K562 (cell line): ENCODE measurements at regions not wholly inside any gene's neighbourhood (a gene's known extent, or its start where the extent isn't known, plus 50 kb on each side); places are given as distances from the start of the nearest gene placed in this dataset.

Experiments
- ATAC-seq: fragments of 200-7000 bp; cut with Tn5 transposase; 3 replicates; pipeline ENCODE4 v1.9.1; 2020; ENCODE audit warnings: moderate library complexity
- BruUV-seq: library from RNA; stranded (reverse); fragments of 400-500 nt; replicated peaks from 2 replicates; lab custom pipeline; 2021; lab: Mats Ljungman, UMichigan
- CTCF ChIA-PET: fragments of 300-600 bp; formaldehyde crosslinking; extraction: SDS; loops from one replicate; lab custom pipeline; 2021; ENCODE audit warnings: low intra/inter-chr PET ratio; lab: Yijun Ruan, JAX
- POLR2A ChIA-PET: fragments of 300-600, 350-650 bp; sonication (Branson Sonifier 250); formaldehyde crosslinking; extraction: SDS; loops from one replicate; lab custom pipeline; 2021; ENCODE audit warnings: antibody characterized with exemption, inconsistent platforms; lab: Yijun Ruan, JAX
- DNase-seq, 4 experiments: peaks; one replicate each; pipeline versions ENCODE4 v3.0.0 to v3.0.0-alpha.2; 2011 to 2018; ENCODE audit warnings: low spot score in 3 of 4, mixed read lengths in 3 of 4; ENCODE audit errors: extremely low read depth in 1 of 4
- FAIRE-seq: peaks from 2 replicates; lab custom pipeline; 2011; peaks lifted over from hg19 to GRCh38; lab: Jason Lieb, UNC
- H2AFZ ChIP-seq: 2 replicates; pipeline ENCODE4 v1.6.0; 2011; ENCODE audit warnings: low read depth, low read length, control low read depth, inconsistent platforms
- H3K27ac ChIP-seq: fragments of 200-600 bp; 3 replicates; pipeline ENCODE4 v1.8.0; 2011; ENCODE audit warnings: low read depth, mild to moderate bottlenecking, control low read depth, inconsistent platforms, low read length, moderate library complexity, mixed read lengths; ENCODE audit errors: extremely low read depth
- H3K27me3 ChIP-seq, 2 experiments: fragments of 300-600 bp in 1 of 2; 2 replicates in 1 of 2; 3 replicates in 1 of 2; pipeline versions ENCODE4 v1.6.0 to v1.8.0; 2011; ENCODE audit warnings: inconsistent platforms in 2 of 2, low read length in 2 of 2, mild to moderate bottlenecking in 1 of 2, mixed read lengths in 1 of 2, moderate library complexity in 1 of 2; ENCODE audit not compliant: control insufficient read depth in 2 of 2, insufficient read depth in 2 of 2
- H3K36me3 ChIP-seq: fragments of 300-600 bp; 3 replicates; pipeline ENCODE4 v1.8.0; 2011; ENCODE audit warnings: mild to moderate bottlenecking, low read length, inconsistent platforms; ENCODE audit not compliant: control insufficient read depth, insufficient read depth
- H3K4me1 ChIP-seq, 2 experiments: fragments of 200-600 bp in 1 of 2; replicated peaks in 1 of 2; 2 replicates in 1 of 2; 3 replicates in 1 of 2; pipeline versions ENCODE4 v1.5.1 to v1.8.0; 2011; ENCODE audit warnings: inconsistent platforms in 2 of 2, low read length in 2 of 2, mild to moderate bottlenecking in 1 of 2, mixed read lengths in 1 of 2, moderate library complexity in 1 of 2; ENCODE audit not compliant: control insufficient read depth in 2 of 2, insufficient read depth in 2 of 2
- H3K4me2 ChIP-seq: 2 replicates; pipeline ENCODE4 v1.6.1; 2011; ENCODE audit warnings: low read length, control low read depth, inconsistent platforms, mixed read lengths; ENCODE audit not compliant: insufficient read depth
- H3K4me3 ChIP-seq: fragments of 200-600 bp; sonication (generic), shearing (Covaris generic); 2 replicates; pipeline ENCODE4 v1.5.1; 2016; ENCODE audit warnings: control low read depth, inconsistent platforms
- H3K79me2 ChIP-seq: fragments of 200-600 bp; 3 replicates; pipeline ENCODE4 v1.8.0; 2011; ENCODE audit warnings: low read length, inconsistent platforms; ENCODE audit not compliant: control insufficient read depth, insufficient read depth
- H3K9ac ChIP-seq, 2 experiments: 2 replicates each; pipeline versions ENCODE4 v1.6.0 to v1.6.1; 2011; ENCODE audit warnings: low read depth in 2 of 2, low read length in 2 of 2, control low read depth in 1 of 2, inconsistent platforms in 1 of 2, mild to moderate bottlenecking in 1 of 2, mixed read lengths in 1 of 2; ENCODE audit not compliant: insufficient read depth in 1 of 2
- H3K9me1 ChIP-seq: one replicate; pipeline ENCODE4 v1.6.0; 2011; ENCODE audit warnings: inconsistent platforms, mild to moderate bottlenecking, low read length, moderate library complexity; ENCODE audit not compliant: control insufficient read depth, insufficient read depth
- H3K9me3 ChIP-seq: replicated peaks from 2 replicates; pipeline ENCODE4 v1.5.1; 2011; ENCODE audit warnings: low read depth, low read length, inconsistent platforms; ENCODE audit not compliant: control insufficient read depth, insufficient read depth
- H4K20me1 ChIP-seq: replicated peaks from 2 replicates; pipeline ENCODE4 v1.6.1; 2011; ENCODE audit warnings: low read length, inconsistent platforms, mixed read lengths; ENCODE audit not compliant: control insufficient read depth, insufficient read depth
- ADNP ChIP-seq: fragments of 200-800 bp; sonication (Bioruptor generic); IDR thresholded peaks from 2 replicates; pipeline ENCODE4 v1.6.1; 2016; ENCODE audit warnings: missing genetic modification characterization, missing compliant biosample characterization
- ARNT ChIP-seq, 2 experiments: fragments of 450-650 bp; IDR thresholded peaks; 2 replicates each; pipeline ENCODE4 v1.6.1; 2016; ENCODE audit warnings: mild to moderate bottlenecking in 1 of 2
- BCL6 ChIP-seq: fragments of 250-450 bp; sonication (Bioruptor Pico); IDR thresholded peaks from 2 replicates; pipeline ENCODE4 v1.4.0; 2020
- CAMTA2 ChIP-seq: fragments of 250-450 bp; sonication (Bioruptor Pico); conservative IDR thresholded peaks from 2 replicates; pipeline ENCODE4 v1.5.1; 2022
- CBFB ChIP-seq: sonication (generic); formaldehyde crosslinking; IDR thresholded peaks from 2 replicates; pipeline ENCODE4 v1.4.0; 2020; ENCODE audit warnings: mild to moderate bottlenecking, missing genetic modification reagents
- CTCFL ChIP-seq: IDR thresholded peaks from 2 replicates; pipeline ENCODE4 v1.6.1; 2011; ENCODE audit warnings: borderline replicate concordance, low read depth, mild to moderate bottlenecking, moderate library complexity, low read length; ENCODE audit not compliant: insufficient read depth, poor library complexity, severe bottlenecking
- E2F5 ChIP-seq: sonication (generic); formaldehyde crosslinking; IDR thresholded peaks from 2 replicates; pipeline ENCODE4 v1.8.0; 2022; ENCODE audit warnings: mild to moderate bottlenecking, missing genetic modification reagents
- EGR1 ChIP-seq: fragments of 450-650 bp; conservative IDR thresholded peaks from 2 replicates; pipeline ENCODE4 v1.6.1; 2017; ENCODE audit warnings: mild to moderate bottlenecking
- ETV5 ChIP-seq: sonication (generic); formaldehyde crosslinking; IDR thresholded peaks from 2 replicates; pipeline ENCODE4 v1.4.0; 2020; ENCODE audit warnings: low read depth, mild to moderate bottlenecking, missing genetic modification reagents
- HBP1 ChIP-seq: fragments of 450-650 bp; formaldehyde crosslinking; IDR thresholded peaks from 2 replicates; pipeline ENCODE4 v1.4.0; 2022; ENCODE audit warnings: missing genetic modification characterization
- MED1 ChIP-seq: sonication (generic); formaldehyde crosslinking; IDR thresholded peaks from 2 replicates; pipeline ENCODE4 v1.8.1; 2023; ENCODE audit warnings: missing genetic modification reagents, borderline replicate concordance
- SRSF1 ChIP-seq: fragments of 200-400 bp; formaldehyde crosslinking; IDR thresholded peaks from 2 replicates; pipeline ENCODE4 v1.6.1; 2017; ENCODE audit warnings: mild to moderate bottlenecking, low read depth, low read length, moderate library complexity
- ZBTB2 ChIP-seq: fragments of 450-650 bp; IDR thresholded peaks from 2 replicates; pipeline ENCODE4 v1.6.1; 2016; ENCODE audit warnings: antibody characterized with exemption
- ZFP30 ChIP-seq: fragments of 250-450 bp; sonication (Bioruptor Pico); IDR thresholded peaks from 2 replicates; pipeline ENCODE4 v1.8.0; 2022; ENCODE audit warnings: moderate library complexity, mild to moderate bottlenecking, inconsistent platforms, borderline replicate concordance
- ZNF121 ChIP-seq: sonication (generic); formaldehyde crosslinking; conservative IDR thresholded peaks from 2 replicates; pipeline ENCODE4 v1.8.0; 2022; ENCODE audit warnings: missing genetic modification reagents
- ZNF165 ChIP-seq: fragments of 250-450 bp; sonication (Bioruptor Pico); IDR thresholded peaks from 2 replicates; pipeline ENCODE4 v1.4.0; 2020; ENCODE audit warnings: borderline replicate concordance
- ZNF282 ChIP-seq: sonication (generic); formaldehyde crosslinking; IDR thresholded peaks from 2 replicates; pipeline ENCODE4 v1.8.1; 2023; ENCODE audit warnings: missing genetic modification reagents
- ZNF445 ChIP-seq: fragments of 250-450 bp; sonication (Bioruptor Pico); IDR thresholded peaks from 2 replicates; pipeline ENCODE4 v1.4.0; 2020; ENCODE audit warnings: low read depth, mild to moderate bottlenecking, moderate library complexity
- ZNF717 ChIP-seq: fragments of 250-450 bp; sonication (Bioruptor Pico); IDR thresholded peaks from 2 replicates; pipeline ENCODE4 v1.5.0; 2021
- WGBS: fragments of 100-300 bp; shearing (Covaris generic); methylation state at CpG from one replicate; pipeline ENCODE4 v1.1.6; 2016; ENCODE audit warnings: low coverage, mixed read lengths; ENCODE audit not compliant: insufficient coverage; ENCODE audit errors: missing lambda C conversion rate; 5-methylcytosine and 5-hydroxymethylcytosine counted together
- in situ Hi-C: fragments of 300-500 bp; cut with MboI; formaldehyde crosslinking; loops from 4 replicates; pipeline ENCODE4 v1.15.0; 2018; ENCODE audit warnings: inconsistent platforms, mixed read lengths
- intact Hi-C: fragments of 100-400 bp; cut with micrococcal nuclease; formaldehyde crosslinking; loops from 2 replicates; pipeline ENCODE4 v1.14.2; 2022

- TF ChIP-seq ZBTB2 (no peak), CTCFL (no peak), EGR1 (no peak), ZFP30 (no peak), E2F5 (CRISPR knock-in tag) (no peak), ZNF121 (CRISPR knock-in tag) (no peak), ZNF282 (CRISPR knock-in tag) (no peak)
These were observed 98.2 kb upstream of the NPAS2 start (continued) for GRCh38 chr2:100721693-100722092.

GRCh38 chr2:100722125-100722524, 97.8 kb upstream of the NPAS2 start:
- Histone ChIP-seq H3K4me1 (no peaks in the 10 kb centered on the region), H3K36me3 (no peaks in the 10 kb centered on the region), H3K4me2 (no peak overlapping the region), H3K9me1 (no peaks in the 10 kb centered on the region), H3K27ac (no peak overlapping the region), H3K9ac (no peak overlapping the region), H3K79me2 (no peaks in the 10 kb centered on the region), H3K4me3 (no peak overlapping the region), H3K9me3 (no peaks in the 10 kb centered on the region), H4K20me1 (no peaks in the 10 kb centered on the region), H3K27me3 (peaks cover 2 to 12% of the 10 kb centered on the region in 2 experiments; a peak in 4 of 5 replicates), H2AFZ (no peak overlapping the region)
- intact Hi-C loops (no loop called here), in situ Hi-C loops (no loop called here)
- TF ChIP-seq CAMTA2 (CRISPR knock-in tag) (no peak), SRSF1 (no peak), ZNF717 (CRISPR knock-in tag) (no peak), ETV5 (CRISPR knock-in tag) (no peak), MED1 (CRISPR knock-in tag) (no peak), CBFB (no peak), ADNP (tag) (no peak), BCL6 (CRISPR knock-in tag) (no peak), ARNT (IDR thresholded peaks at IDR 0.05) (no peak), HBP1 (CRISPR knock-in tag) (no peak), ZNF445 (no peak), ZNF165 (CRISPR knock-in tag) (no peak)
- CTCF ChIA-PET = no interaction called here
- FAIRE-seq (no peak), DNase-seq (no peak), ATAC-seq (no peak)
- whole genome bisulfite sequencing = 0% methylated on average over 3 of the region's 3 CpGs
- BruUV-seq = no TSS peak
- POLR2A ChIA-PET = interaction anchor here (0.7 kb wide), 1 partner anchor 375 kb away, joined by 3 read pairs; no protein-coding TSS in a partner anchor
